Pancreas (tissue), 10 donors: ENCODE measurements at regions not wholly inside any gene's neighbourhood (a gene's known extent, or its start where the extent isn't known, plus 50 kb on each side); places are given as distances from the start of the nearest gene placed in this dataset.

Experiments used
- ATAC-seq, 4 donors: fragments of 200-7000 bp; cut with Tn5 transposase; one replicate each; pipeline versions ENCODE4 v1.8.0 to v1.9.1; 2020; ENCODE audit warnings: mild to moderate bottlenecking in 4 of 4, moderate library complexity in 4 of 4
- DNase-seq, 6 donors: peaks; one replicate each; pipeline ENCODE4 v3.0.0-alpha.2; 2020
- FAIRE-seq: peaks from 2 replicates; lab custom pipeline; 2012; peaks lifted over from hg19 to GRCh38; lab: Jason Lieb, UNC
- H3K27ac ChIP-seq, 4 donors: fragments of 200-600 bp; sonication (generic); 1 replicate in 3 of 4; 2 replicates in 1 of 4; pipeline versions ENCODE4 v1.5.0 to v1.8.0; 2020
- H3K27me3 ChIP-seq, 4 donors: fragments of 200-600 bp; one replicate each; pipeline ENCODE4 v1.8.0; 2021
- H3K36me3 ChIP-seq, 3 donors: fragments of 200-600 bp; sonication (generic) in 1 of 3; one replicate each; pipeline versions ENCODE4 v1.5.0 to v1.8.0; 2020 to 2021
- H3K4me1 ChIP-seq, 3 donors: fragments of 200-600 bp; one replicate each; pipeline ENCODE4 v1.8.0; 2021
- H3K4me3 ChIP-seq, 4 donors: fragments of 200-600 bp; sonication (generic) in 2 of 4; one replicate each; pipeline versions ENCODE4 v1.5.0 to v1.8.0; 2020 to 2021
- H3K9me3 ChIP-seq, 4 donors: fragments of 200-600 bp; one replicate each; pipeline ENCODE4 v1.8.0; 2021
- CTCF ChIP-seq, 4 donors: fragments of 200-600 bp; sonication (generic) in 3 of 4; IDR thresholded peaks; one replicate each; pipeline versions ENCODE4 v1.5.0 to v1.8.0; 2021; ENCODE audit warnings: antibody characterized with exemption in 4 of 4
- WGBS, 2 donors: extraction: QIAGEN DNeasy Blood & Tissue Kit; methylation state at CpG; one replicate each; pipeline ENCODE4 v1.1.7; 2013; 5-methylcytosine and 5-hydroxymethylcytosine counted together
- intact Hi-C, 3 donors: fragments of 100-400 bp; cut with DNase I; formaldehyde crosslinking; loops; one replicate each; pipeline versions ENCODE4 v1.11.1 to v1.14.2; 2022
- donor health status: healthy with polysubstance abuse.
- donor health status: DM: no; HTN: no; CAD: no; lungs with moderate emphysema.
- donor health status: DM: no; HTN: no; CAD: no.
- donor health status: control.
- donor health status: control.
- donor health status: Bipolar disorder and iron deficiency.
- donor health status: DM: yes; HTN: yes; CAD: no.
- donor health status: DM: no; HTN: no; CAD: no.
- donor health status: DM: no; HTN: no; CAD: no.
- donor health status: DM: yes; HTN: yes; CAD: no.

- no peaks in the 10 kb centered on the region for H3K9me3 ChIP-seq
- peak overlapping the region in 2 of 4 donors; percentile 17 to 19 for H3K4me3 ChIP-seq
- no peaks in the 10 kb centered on the region for H3K36me3 ChIP-seq
- ATAC-seq (peak in 2 of 4 donors; percentile 13 to 34), FAIRE-seq (no peak), DNase-seq (peak in 2 of 6 donors; percentile 27 to 50)
- TF ChIP-seq CTCF (IDR thresholded peaks at IDR 0.05) = no peak
- H3K27ac ChIP-seq = peak overlapping the region in 2 of 4 donors; percentile 39 to 51
- intact Hi-C loops = no loop called here
- H3K4me1 ChIP-seq = no peaks in the 10 kb centered on the region
- 22% methylated on average over 12 of the region's 12 CpGs for WGBS, 2 donors
- no peaks in the 10 kb centered on the region for H3K27me3 ChIP-seq
Measured at GRCh38 chr17:72053449-72053848, 67.4 kb upstream of the SOX9 start.

DNA sequence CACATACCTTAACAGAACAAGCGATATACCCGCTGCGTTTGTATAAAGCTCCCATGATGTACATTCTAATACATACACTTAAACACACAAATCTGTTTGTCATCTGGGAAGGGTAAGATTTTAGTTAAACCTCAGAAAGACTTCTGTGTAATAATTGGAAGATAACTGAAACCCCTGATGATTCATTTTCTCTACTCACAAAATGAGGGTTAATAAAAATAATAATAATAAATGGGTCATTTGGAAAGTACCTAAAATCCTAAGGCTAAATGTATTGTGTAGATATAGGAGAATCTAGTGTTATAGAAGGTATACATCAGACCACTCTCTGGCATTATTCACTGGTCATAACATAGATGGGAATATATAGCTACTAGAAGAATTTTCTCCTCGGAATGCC lies 64.7 kb upstream of the SOX9 start:
- TF ChIP-seq CTCF (IDR thresholded peaks at IDR 0.05) = no peak
- Histone ChIP-seq H3K27me3 (no peaks in the 10 kb centered on the region), H3K4me3 (peak overlapping the region in 3 of 4 donors; percentile 12 to 26 (median 23)), H3K27ac (peak overlapping the region in 2 of 4 donors; percentile 9 to 74), H3K36me3 (no peaks in the 10 kb centered on the region), H3K4me1 (no peaks in the 10 kb centered on the region), H3K9me3 (no peaks in the 10 kb centered on the region)
- intact Hi-C loops = no loop called here
- no peak for DNase-seq
- 58 to 59% methylated on average over 4 of the region's 4 CpGs for WGBS, 2 donors
- ATAC-seq = no peak
- no peak for FAIRE-seq

DNA sequence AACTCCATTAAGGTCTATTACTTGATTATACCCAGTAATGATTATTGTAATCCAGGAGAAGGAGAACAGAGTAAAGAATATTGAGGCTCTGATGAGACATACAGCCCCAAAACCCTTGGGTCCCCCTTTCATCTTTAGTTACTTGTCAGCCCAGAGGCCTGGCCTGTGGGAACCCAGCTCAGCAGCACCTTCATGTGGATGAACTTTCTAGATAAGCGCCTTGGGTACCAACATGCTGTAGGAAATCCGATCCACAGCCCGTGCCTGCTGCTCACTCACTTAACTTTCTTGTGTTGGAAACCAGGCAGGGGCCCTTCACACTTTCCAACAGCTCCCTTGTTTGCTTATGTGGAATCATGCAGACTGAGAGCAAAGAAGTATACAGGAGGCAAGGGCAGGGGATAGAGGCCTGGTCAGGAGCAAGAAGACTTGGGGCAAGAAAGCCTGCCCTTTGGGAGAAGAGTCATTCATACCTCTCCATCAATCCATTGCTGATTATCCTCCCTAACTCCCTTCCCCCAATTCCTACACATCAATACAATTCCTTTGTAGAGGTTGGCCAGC lies 64.0 kb upstream of the SOX9 start:
- no peak for TF ChIP-seq CTCF (IDR thresholded peaks at IDR 0.05)
- intact Hi-C loops = no loop called here
- Histone ChIP-seq H3K27me3 (no peaks in the 10 kb centered on the region), H3K9me3 (no peaks in the 10 kb centered on the region), H3K4me1 (no peaks in the 10 kb centered on the region), H3K36me3 (no peaks in the 10 kb centered on the region), H3K4me3 (peak overlapping the region in 3 of 4 donors; percentile 12 to 26 (median 23)), H3K27ac (peak overlapping the region; percentile 9 to 74 (median 36))
- DNase-seq (peak in 1 of 6 donors; percentile 23), ATAC-seq (peak in 3 of 4 donors; percentile 28 to 47 (median 40)), FAIRE-seq (no peak)
- WGBS, 2 donors = 47 to 74% methylated on average over 3 of the region's 3 CpGs

- ATAC-seq = no peak
Measured at GRCh38 chr17:72060084-72060483, 60.7 kb upstream of the SOX9 start.

More at GRCh38 chr17:72060084-72060483, 60.7 kb upstream of the SOX9 start:
- Histone ChIP-seq H3K9me3 (no peaks in the 10 kb centered on the region), H3K4me1 (no peaks in the 10 kb centered on the region), H3K27ac (peak overlapping the region in 2 of 4 donors; percentile 67 to 74), H3K36me3 (no peaks in the 10 kb centered on the region), H3K4me3 (no peak overlapping the region), H3K27me3 (no peaks in the 10 kb centered on the region)
- 79 to 80% methylated on average over 1 of the region's 1 CpG for WGBS, 2 donors
- intact Hi-C loops = no loop called here
- FAIRE-seq (peak; percentile 26), DNase-seq (no peak)
- TF ChIP-seq CTCF (IDR thresholded peaks at IDR 0.05) = no peak
